ENCODE measurements at regions not wholly inside any gene's neighbourhood (a gene's known extent, or its start where the extent isn't known, plus 50 kb on each side); places are given as distances from the start of the nearest gene placed in this dataset.

GRCh38 chr3:104987859-104988258, 378.9 kb upstream of the ALCAM start:
- TF ChIP-seq CTCF (IDR thresholded peaks at IDR 0.05), result peak; percentile 63

GRCh38 chr3:104988496-104988895, 378.2 kb upstream of the ALCAM start:
- Mint-ChIP-seq H3K4me3 (ENCODE audit: unreplicated experiment) (no peak overlapping the region), H3K36me3 (ENCODE audit: low read depth) (no peaks in the 10 kb centered on the region), H3K9me3 (ENCODE audit: low read depth) (no peaks in the 10 kb centered on the region), H3K27ac (ENCODE audit: unreplicated experiment) (no peak overlapping the region), H3K27me3 (ENCODE audit: low read depth) (no peaks in the 10 kb centered on the region), H3K4me1 (ENCODE audit: low read depth) (no peaks in the 10 kb centered on the region)
- no peak for DNase-seq (ENCODE audit: low spot score)
- no peak for TF ChIP-seq CTCF (IDR thresholded peaks at IDR 0.05)

More at GRCh38 chr3:104987859-104988258, 378.9 kb upstream of the ALCAM start:
- Mint-ChIP-seq H3K27ac (ENCODE audit: unreplicated experiment) (no peak overlapping the region), H3K4me3 (ENCODE audit: unreplicated experiment) (no peak overlapping the region), H3K4me1 (ENCODE audit: low read depth) (no peaks in the 10 kb centered on the region), H3K9me3 (ENCODE audit: low read depth) (no peaks in the 10 kb centered on the region), H3K36me3 (ENCODE audit: low read depth) (no peaks in the 10 kb centered on the region), H3K27me3 (ENCODE audit: low read depth) (no peaks in the 10 kb centered on the region)
- DNase-seq (ENCODE audit: low spot score), result no peak

- no peak for TF ChIP-seq CTCF (IDR thresholded peaks at IDR 0.05)
- Mint-ChIP-seq H3K27me3 (ENCODE audit: low read depth) (no peaks in the 10 kb centered on the region), H3K4me1 (ENCODE audit: low read depth) (no peaks in the 10 kb centered on the region), H3K36me3 (ENCODE audit: low read depth) (no peaks in the 10 kb centered on the region), H3K9me3 (ENCODE audit: low read depth) (no peaks in the 10 kb centered on the region), H3K4me3 (ENCODE audit: unreplicated experiment) (no peak overlapping the region), H3K27ac (ENCODE audit: unreplicated experiment) (no peak overlapping the region)
- DNase-seq (ENCODE audit: low spot score), result no peak
Observed at GRCh38 chr3:104989878-104990277, 376.8 kb upstream of the ALCAM start.

- no peak overlapping the region for H3K27ac Mint-ChIP-seq (ENCODE audit: unreplicated experiment)
- no peaks in the 10 kb centered on the region for H3K36me3 Mint-ChIP-seq (ENCODE audit: low read depth)
- H3K9me3 Mint-ChIP-seq (ENCODE audit: low read depth), result no peaks in the 10 kb centered on the region
- no peak for TF ChIP-seq CTCF (IDR thresholded peaks at IDR 0.05)
- H3K4me3 Mint-ChIP-seq (ENCODE audit: unreplicated experiment), result no peak overlapping the region
- H3K4me1 Mint-ChIP-seq (ENCODE audit: low read depth), result no peaks in the 10 kb centered on the region
- no peak for DNase-seq (ENCODE audit: low spot score)
- no peaks in the 10 kb centered on the region for H3K27me3 Mint-ChIP-seq (ENCODE audit: low read depth)
Observed at GRCh38 chr3:104990758-104991157, 376.0 kb upstream of the ALCAM start.

GRCh38 chr3:104992676-104993075, 374.0 kb upstream of the ALCAM start:
- DNase-seq (ENCODE audit: low spot score), result no peak
- no peaks in the 10 kb centered on the region for H3K27me3 Mint-ChIP-seq (ENCODE audit: low read depth)
- no peak overlapping the region for H3K4me3 Mint-ChIP-seq (ENCODE audit: unreplicated experiment)
- no peaks in the 10 kb centered on the region for H3K4me1 Mint-ChIP-seq (ENCODE audit: low read depth)
- H3K9me3 Mint-ChIP-seq (ENCODE audit: low read depth), result peaks cover 2% of the 10 kb centered on the region
- TF ChIP-seq CTCF (IDR thresholded peaks at IDR 0.05), result no peak
- no peaks in the 10 kb centered on the region for H3K36me3 Mint-ChIP-seq (ENCODE audit: low read depth)
- H3K27ac Mint-ChIP-seq (ENCODE audit: unreplicated experiment), result no peak overlapping the region
